ENCODE measurements at regions not wholly inside any gene's neighbourhood (a gene's known extent, or its start where the extent isn't known, plus 50 kb on each side); places are given as distances from the start of the nearest gene placed in this dataset.
"Not testable (repeated sequence)": the region's sequence is repeated elsewhere in the genome, so short reads cannot be mapped to it uniquely, and the experiment has no call there.

DNA sequence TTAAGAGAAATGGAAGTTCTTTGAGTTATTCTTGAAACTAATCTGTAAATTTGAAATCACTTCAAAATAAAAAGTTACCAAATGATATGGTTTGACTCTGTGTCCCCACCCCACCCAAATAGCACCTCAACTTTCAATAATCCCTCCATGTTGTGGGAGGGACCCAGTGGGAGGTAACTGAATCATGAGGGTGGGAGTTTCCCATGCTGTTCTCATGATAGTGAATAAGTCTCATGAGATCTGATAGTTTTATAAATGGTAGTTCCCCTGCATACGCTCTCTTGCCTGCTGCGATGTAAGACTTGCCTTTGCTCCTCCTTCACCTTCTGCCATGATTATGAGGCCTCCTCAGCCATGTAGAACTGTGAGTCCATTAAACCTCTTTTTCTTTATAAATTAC, 690.7 kb upstream of the ZNF385D start:
- H3K9me3 ChIP-seq = no peaks in the 10 kb centered on the region
- H3K4me3 ChIP-seq = no peak overlapping the region
- TF ChIP-seq EP300 (IDR thresholded peaks at IDR 0.05; ENCODE audit: low read depth) (no peak), POLR2A (IDR thresholded peaks at IDR 0.05) (no peak), POLR2AphosphoS5 (IDR thresholded peaks at IDR 0.05) (no peak)
- TF ChIP-seq, protein P1, sequence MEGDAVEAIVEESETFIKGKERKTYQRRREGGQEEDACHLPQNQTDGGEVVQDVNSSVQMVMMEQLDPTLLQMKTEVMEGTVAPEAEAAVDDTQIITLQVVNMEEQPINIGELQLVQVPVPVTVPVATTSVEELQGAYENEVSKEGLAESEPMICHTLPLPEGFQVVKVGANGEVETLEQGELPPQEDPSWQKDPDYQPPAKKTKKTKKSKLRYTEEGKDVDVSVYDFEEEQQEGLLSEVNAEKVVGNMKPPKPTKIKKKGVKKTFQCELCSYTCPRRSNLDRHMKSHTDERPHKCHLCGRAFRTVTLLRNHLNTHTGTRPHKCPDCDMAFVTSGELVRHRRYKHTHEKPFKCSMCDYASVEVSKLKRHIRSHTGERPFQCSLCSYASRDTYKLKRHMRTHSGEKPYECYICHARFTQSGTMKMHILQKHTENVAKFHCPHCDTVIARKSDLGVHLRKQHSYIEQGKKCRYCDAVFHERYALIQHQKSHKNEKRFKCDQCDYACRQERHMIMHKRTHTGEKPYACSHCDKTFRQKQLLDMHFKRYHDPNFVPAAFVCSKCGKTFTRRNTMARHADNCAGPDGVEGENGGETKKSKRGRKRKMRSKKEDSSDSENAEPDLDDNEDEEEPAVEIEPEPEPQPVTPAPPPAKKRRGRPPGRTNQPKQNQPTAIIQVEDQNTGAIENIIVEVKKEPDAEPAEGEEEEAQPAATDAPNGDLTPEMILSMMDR (IDR thresholded peaks at IDR 0.05) = no peak
- no peaks in the 10 kb centered on the region for H3K27me3 ChIP-seq
- intact Hi-C loops (cut with DNase I; ENCODE audit: low total_unique reads) (no loop called here), in situ Hi-C loops (cut with MboI; ENCODE audit: low pct_ligation_motif_present in 1 of 4, low pct_unique_long_range_greater_than_20kb in 1 of 4, low sequenced_read_pairs in 3 of 4) (no loop called here)
- no peaks in the 10 kb centered on the region for H3K4me1 ChIP-seq
- H3K27ac ChIP-seq = no peak overlapping the region
- no peak for DNase-seq
- H3K36me3 ChIP-seq = no peaks in the 10 kb centered on the region
- WGBS, 2 donors (ENCODE audit: low coverage in 1 of 2) = 90 to 96% methylated on average over 2 of the region's 2 CpGs

DNA sequence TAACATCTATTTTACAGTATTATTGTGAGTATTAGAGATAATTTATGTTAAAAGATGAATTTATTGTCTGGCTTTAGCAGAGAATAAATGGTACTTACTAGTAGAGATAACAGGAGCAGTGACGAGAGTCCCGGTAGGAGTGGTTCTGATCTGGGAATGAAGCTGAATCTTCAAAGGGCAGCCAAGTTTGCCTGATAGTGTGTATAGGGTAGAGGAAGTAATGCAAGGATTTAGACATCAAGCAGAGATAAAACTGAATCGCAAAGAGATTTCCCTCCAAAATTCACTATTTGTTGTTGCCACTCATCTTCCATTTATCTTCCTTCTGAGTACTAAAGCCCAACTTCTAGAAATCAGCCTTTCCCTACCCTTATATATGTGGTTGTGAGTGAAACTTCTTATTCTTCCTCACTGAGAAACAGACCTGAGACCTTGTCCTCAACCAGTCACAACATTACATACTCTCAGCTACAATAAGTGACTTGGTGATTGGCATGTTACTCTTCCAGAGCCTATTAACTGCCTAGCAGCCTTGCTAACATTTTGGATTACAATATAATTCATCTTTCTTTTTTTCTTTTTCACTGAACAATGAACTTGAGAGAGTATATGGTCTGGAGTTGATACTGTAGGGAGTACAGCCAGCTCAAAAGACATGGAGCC, 692.7 kb upstream of the ZNF385D start:
- no peak for TF ChIP-seq EP300 (IDR thresholded peaks at IDR 0.05; ENCODE audit: low read depth)
- TF ChIP-seq POLR2AphosphoS5 (IDR thresholded peaks at IDR 0.05) = no peak
- TF ChIP-seq POLR2A (IDR thresholded peaks at IDR 0.05) = no peak
- TF ChIP-seq, protein P1 (IDR thresholded peaks at IDR 0.05) = no peak
- H3K27ac ChIP-seq = no peak overlapping the region
- intact Hi-C loops (cut with DNase I; ENCODE audit: low total_unique reads) (no loop called here), in situ Hi-C loops (cut with MboI; ENCODE audit: low pct_ligation_motif_present in 1 of 4, low pct_unique_long_range_greater_than_20kb in 1 of 4, low sequenced_read_pairs in 3 of 4) (no loop called here)
- H3K4me1 ChIP-seq = no peaks in the 10 kb centered on the region
- DNase-seq = no peak
- H3K4me3 ChIP-seq = no peak overlapping the region
- WGBS, 2 donors (ENCODE audit: low coverage in 1 of 2) = 72 to 89% methylated on average over 3 of the region's 3 CpGs
- H3K27me3 ChIP-seq = no peaks in the 10 kb centered on the region
- no peaks in the 10 kb centered on the region for H3K36me3 ChIP-seq
- no peaks in the 10 kb centered on the region for H3K9me3 ChIP-seq

DNA sequence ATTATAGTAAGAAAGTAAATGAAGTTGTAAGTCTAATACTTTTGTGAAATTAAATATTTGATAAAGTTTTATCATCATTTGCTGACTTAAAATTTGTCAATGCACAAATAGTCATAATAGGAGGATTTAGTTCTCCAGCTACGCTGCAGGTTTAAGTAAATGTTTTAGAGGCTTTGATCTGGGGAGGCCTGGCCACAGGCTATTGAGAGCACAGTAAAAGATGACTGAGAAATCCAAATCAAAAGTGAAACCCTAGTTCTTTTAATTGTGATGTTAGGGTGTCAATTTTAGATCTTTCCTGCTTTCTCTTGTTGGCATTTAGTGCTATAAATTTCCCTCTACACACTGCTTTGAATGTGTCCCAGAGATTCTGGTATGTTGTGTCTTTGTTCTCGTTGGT, 694.3 kb upstream of the ZNF385D start:
- H3K4me1 ChIP-seq; DNase-seq; H3K4me3 ChIP-seq; H3K9me3 ChIP-seq; H3K27ac ChIP-seq; in situ Hi-C loops (cut with MboI; ENCODE audit: low pct_ligation_motif_present in 1 of 4, low pct_unique_long_range_greater_than_20kb in 1 of 4, low sequenced_read_pairs in 3 of 4); intact Hi-C loops (cut with DNase I; ENCODE audit: low total_unique reads); H3K27me3 ChIP-seq; H3K36me3 ChIP-seq: not testable (repeated sequence)
- 64 to 73% methylated on average over 1 to 2 of the region's 2 CpGs for WGBS, 2 donors (ENCODE audit: low coverage in 1 of 2)

DNA sequence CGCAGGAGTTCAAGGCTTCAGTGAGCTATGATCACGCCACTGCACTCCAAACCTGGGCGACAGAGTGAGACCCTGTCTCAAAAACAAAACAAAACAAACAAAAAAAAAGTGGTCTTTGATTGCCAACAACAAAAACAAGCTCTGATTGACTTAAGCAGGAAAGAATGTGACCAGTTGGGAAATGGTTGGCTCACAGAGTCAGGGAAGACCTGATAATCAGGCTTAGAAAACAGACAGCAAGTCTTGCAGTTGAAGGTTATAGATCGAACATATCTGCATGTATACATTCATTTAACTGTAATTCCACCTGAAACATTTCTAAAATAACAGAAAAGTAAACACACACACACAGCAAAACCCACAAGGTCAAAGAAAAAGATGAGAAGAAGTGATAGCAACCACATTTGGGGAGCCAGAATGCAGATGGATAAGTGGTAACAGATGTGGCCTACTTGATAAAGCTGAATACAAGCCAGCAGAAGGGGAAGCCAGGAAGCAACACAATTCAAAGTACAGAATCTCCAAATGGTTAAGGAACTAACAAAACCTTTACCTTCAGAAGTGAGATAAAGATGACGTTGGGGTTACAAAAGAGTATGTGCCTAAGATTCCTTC, 699.9 kb upstream of the ZNF385D start:
- H3K36me3 ChIP-seq = no peaks in the 10 kb centered on the region
- H3K27me3 ChIP-seq = no peaks in the 10 kb centered on the region
- TF ChIP-seq POLR2AphosphoS5 (IDR thresholded peaks at IDR 0.05) (no peak), POLR2A (IDR thresholded peaks at IDR 0.05) (no peak), EP300 (IDR thresholded peaks at IDR 0.05; ENCODE audit: low read depth) (no peak)
- TF ChIP-seq, protein P1 (IDR thresholded peaks at IDR 0.05) = no peak
- in situ Hi-C loops (cut with MboI; ENCODE audit: low pct_ligation_motif_present in 1 of 4, low pct_unique_long_range_greater_than_20kb in 1 of 4, low sequenced_read_pairs in 3 of 4) = no loop called here
- H3K27ac ChIP-seq = no peak overlapping the region
- intact Hi-C loops (cut with DNase I; ENCODE audit: low total_unique reads) = no loop called here
- H3K4me3 ChIP-seq = no peak overlapping the region
- DNase-seq = no peak
- H3K4me1 ChIP-seq = no peaks in the 10 kb centered on the region
- H3K9me3 ChIP-seq = no peaks in the 10 kb centered on the region
- WGBS, 2 donors (ENCODE audit: low coverage in 1 of 2) = 69 to 78% methylated on average over 5 of the region's 5 CpGs

DNA sequence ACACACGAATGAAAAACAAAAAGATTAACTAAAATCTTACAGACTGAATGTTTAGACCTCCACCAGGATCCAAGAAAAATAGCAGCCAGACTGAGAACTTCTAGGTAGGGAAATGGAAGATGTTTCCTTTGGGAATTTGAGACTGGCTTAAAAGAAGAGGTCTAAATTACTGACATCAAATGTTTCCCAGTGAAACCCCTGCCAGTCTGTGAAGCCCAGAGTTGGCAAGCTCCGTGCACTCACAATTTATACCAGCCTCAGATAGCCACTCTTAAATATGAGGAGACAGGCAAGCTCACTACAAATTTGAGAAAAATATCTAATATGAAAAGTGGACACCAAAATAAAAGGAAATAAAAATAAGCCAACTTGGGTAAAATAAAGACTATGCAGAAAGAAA, 700.5 kb upstream of the ZNF385D start:
- in situ Hi-C loops (cut with MboI; ENCODE audit: low pct_ligation_motif_present in 1 of 4, low pct_unique_long_range_greater_than_20kb in 1 of 4, low sequenced_read_pairs in 3 of 4) (no loop called here), intact Hi-C loops (cut with DNase I; ENCODE audit: low total_unique reads) (no loop called here)
- no peak for DNase-seq
- Histone ChIP-seq H3K27ac (no peak overlapping the region), H3K27me3 (no peaks in the 10 kb centered on the region), H3K4me3 (no peak overlapping the region), H3K9me3 (no peaks in the 10 kb centered on the region), H3K36me3 (no peaks in the 10 kb centered on the region), H3K4me1 (no peaks in the 10 kb centered on the region)
- no peak for TF ChIP-seq POLR2AphosphoS5 (IDR thresholded peaks at IDR 0.05)
- no peak for TF ChIP-seq POLR2A (IDR thresholded peaks at IDR 0.05)
- no peak for TF ChIP-seq EP300 (IDR thresholded peaks at IDR 0.05; ENCODE audit: low read depth)
- TF ChIP-seq, protein P1 (IDR thresholded peaks at IDR 0.05) = no peak
- WGBS, 2 donors (ENCODE audit: low coverage in 1 of 2) = 36 to 47% methylated on average over 2 of the region's 2 CpGs
